ENCODE measurements at regions not wholly inside any gene's neighbourhood (a gene's known extent, or its start where the extent isn't known, plus 50 kb on each side); places are given as distances from the start of the nearest gene placed in this dataset.

GRCh38 chr18:22528291-22528690, 110.6 kb upstream of the CTAGE1 start:
- no peak for TF ChIP-seq ZNF217 (IDR thresholded peaks at IDR 0.05)
- no peak for TF ChIP-seq ZNF207 (IDR thresholded peaks at IDR 0.05; ENCODE audit: borderline replicate concordance)
- TF ChIP-seq SPI1 (IDR thresholded peaks at IDR 0.05; ENCODE audit: borderline replicate concordance, insufficient read depth, low read depth, low read length), result no peak
- TF ChIP-seq CTCF (IDR thresholded peaks at IDR 0.05 in 2 of 3, conservative IDR thresholded peaks at IDR 0.05 in 1 of 3; ENCODE audit: control insufficient read depth in 2 of 3, extremely low read depth in 1 of 3, insufficient read depth in 1 of 3, low read depth in 3 of 3, low read length in 3 of 3), result no peak
- no peak for TF ChIP-seq FOS (IDR thresholded peaks at IDR 0.05; ENCODE audit: borderline replicate concordance, extremely low read depth, insufficient read length)
- no peak for TF ChIP-seq ATF2 (IDR thresholded peaks at IDR 0.05; ENCODE audit: low read length)
- no peak for TF ChIP-seq NFYB (IDR thresholded peaks at IDR 0.05; ENCODE audit: insufficient read depth, low read depth, low read length)
- no peak for TF ChIP-seq SMAD1 (IDR thresholded peaks at IDR 0.05; ENCODE audit: low read depth, partially characterized antibody)

Measured in GM12878 (cell line).